ENCODE measurements at regions not wholly inside any gene's neighbourhood (a gene's known extent, or its start where the extent isn't known, plus 50 kb on each side); places are given as distances from the start of the nearest gene placed in this dataset.

- TF ChIP-seq POLR2A (IDR thresholded peaks at IDR 0.05; ENCODE audit: low read depth, low read length) (no peak), CTCF (IDR thresholded peaks at IDR 0.05; ENCODE audit: extremely low read depth in 1 of 2, insufficient read depth in 1 of 2, low read depth in 1 of 2, low read length in 2 of 2) (no peak), POLR2AphosphoS5 (IDR thresholded peaks at IDR 0.05; ENCODE audit: insufficient read depth, low read depth, low read length) (no peak)
Measured at GRCh38 chr5:17021602-17021932, 85.5 kb upstream of the MYO10 start.

All from endothelial cell of umbilical vein (primary cell).